ENCODE measurements at regions not wholly inside any gene's neighbourhood (a gene's known extent, or its start where the extent isn't known, plus 50 kb on each side); places are given as distances from the start of the nearest gene placed in this dataset.

DNA sequence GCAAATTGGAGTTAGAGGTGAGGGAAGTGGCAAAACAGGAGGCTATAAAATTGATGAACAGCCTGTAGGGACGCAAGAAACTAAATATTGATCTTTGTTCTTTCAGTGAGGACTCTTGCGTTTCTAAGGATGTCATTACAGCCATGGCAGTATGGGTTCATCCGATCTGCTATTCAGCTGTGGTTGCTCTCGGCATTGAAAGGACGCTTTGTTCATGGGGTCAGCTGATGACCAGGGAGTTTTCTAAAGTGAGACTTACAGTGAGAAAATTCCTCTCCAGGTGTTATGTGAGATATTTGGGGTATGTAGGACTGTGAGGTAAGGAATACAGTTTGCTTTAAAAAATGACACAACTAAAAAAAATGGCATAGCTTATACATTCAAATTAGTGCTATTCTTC lies 52.7 kb upstream of the PELI1 start:
- no peak overlapping the region for H3K4me3 ChIP-seq (ENCODE audit: low read depth, low read length)
- TF ChIP-seq CTCF (IDR thresholded peaks at IDR 0.05; ENCODE audit: insufficient read depth, low read length, severe bottlenecking) = no peak
- no peak for DNase-seq (ENCODE audit: low read depth)
- no peaks in the 10 kb centered on the region for H3K27me3 ChIP-seq (ENCODE audit: control insufficient read depth, insufficient read depth, low read length)
- FAIRE-seq = no peak
- no peaks in the 10 kb centered on the region for H3K36me3 ChIP-seq (ENCODE audit: control insufficient read depth, insufficient read depth, low read length)

GRCh38 chr2:64201151-64201550 lies 56.9 kb upstream of the PELI1 start:
- Histone ChIP-seq H3K36me3 (ENCODE audit: control insufficient read depth, insufficient read depth, low read length) (no peaks in the 10 kb centered on the region), H3K27me3 (ENCODE audit: control insufficient read depth, insufficient read depth, low read length) (no peaks in the 10 kb centered on the region), H3K4me3 (ENCODE audit: low read depth, low read length) (no peak overlapping the region)
- DNase-seq (ENCODE audit: low read depth) = no peak
- FAIRE-seq = no peak
- no peak for TF ChIP-seq CTCF (IDR thresholded peaks at IDR 0.05; ENCODE audit: insufficient read depth, low read length, severe bottlenecking)

DNA sequence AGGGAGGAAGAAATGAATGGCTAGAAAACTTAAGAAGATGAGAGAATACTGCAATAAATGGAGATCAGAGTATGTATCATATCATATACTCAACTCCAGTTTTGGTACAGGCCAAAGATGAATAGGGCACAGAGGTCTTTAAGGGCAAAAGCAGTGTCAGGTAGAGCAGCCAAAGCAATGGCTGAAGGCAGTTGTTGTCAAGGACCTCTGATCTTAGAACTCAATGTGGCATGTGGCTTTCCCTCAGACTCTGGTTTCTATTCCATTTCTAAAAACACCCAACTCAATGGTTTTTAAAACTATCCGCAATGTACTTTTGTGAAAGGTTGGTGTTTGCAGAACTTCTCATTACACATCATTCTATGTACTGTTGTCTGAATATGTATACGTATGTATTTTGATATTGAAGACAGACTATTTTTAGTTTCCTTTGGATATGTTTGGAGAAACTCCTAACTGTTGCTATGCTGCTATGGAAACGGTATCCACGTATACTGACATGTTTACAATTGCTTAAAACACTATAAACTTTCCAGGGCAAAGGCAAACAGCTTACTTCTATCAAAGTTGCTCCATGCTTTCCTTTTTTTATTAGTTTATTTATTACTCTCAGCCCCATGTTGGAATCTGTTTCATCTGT lies 58.1 kb upstream of the PELI1 start:
- FAIRE-seq (no peak), DNase-seq (ENCODE audit: low read depth) (peak; percentile 78)
- Histone ChIP-seq H3K27me3 (ENCODE audit: control insufficient read depth, insufficient read depth, low read length) (no peaks in the 10 kb centered on the region), H3K4me3 (ENCODE audit: low read depth, low read length) (no peak overlapping the region), H3K36me3 (ENCODE audit: control insufficient read depth, insufficient read depth, low read length) (no peaks in the 10 kb centered on the region)
- no peak for TF ChIP-seq CTCF (IDR thresholded peaks at IDR 0.05; ENCODE audit: insufficient read depth, low read length, severe bottlenecking)

- FAIRE-seq = no peak
- Histone ChIP-seq H3K36me3 (ENCODE audit: control insufficient read depth, insufficient read depth, low read length) (no peaks in the 10 kb centered on the region), H3K27me3 (ENCODE audit: control insufficient read depth, insufficient read depth, low read length) (no peaks in the 10 kb centered on the region), H3K4me3 (ENCODE audit: low read depth, low read length) (no peak overlapping the region)
- peak; percentile 50 for DNase-seq (ENCODE audit: low read depth)
- no peak for TF ChIP-seq CTCF (IDR thresholded peaks at IDR 0.05; ENCODE audit: insufficient read depth, low read length, severe bottlenecking)
Observed at GRCh38 chr2:64203131-64203857, 59.1 kb upstream of the PELI1 start.

DNA sequence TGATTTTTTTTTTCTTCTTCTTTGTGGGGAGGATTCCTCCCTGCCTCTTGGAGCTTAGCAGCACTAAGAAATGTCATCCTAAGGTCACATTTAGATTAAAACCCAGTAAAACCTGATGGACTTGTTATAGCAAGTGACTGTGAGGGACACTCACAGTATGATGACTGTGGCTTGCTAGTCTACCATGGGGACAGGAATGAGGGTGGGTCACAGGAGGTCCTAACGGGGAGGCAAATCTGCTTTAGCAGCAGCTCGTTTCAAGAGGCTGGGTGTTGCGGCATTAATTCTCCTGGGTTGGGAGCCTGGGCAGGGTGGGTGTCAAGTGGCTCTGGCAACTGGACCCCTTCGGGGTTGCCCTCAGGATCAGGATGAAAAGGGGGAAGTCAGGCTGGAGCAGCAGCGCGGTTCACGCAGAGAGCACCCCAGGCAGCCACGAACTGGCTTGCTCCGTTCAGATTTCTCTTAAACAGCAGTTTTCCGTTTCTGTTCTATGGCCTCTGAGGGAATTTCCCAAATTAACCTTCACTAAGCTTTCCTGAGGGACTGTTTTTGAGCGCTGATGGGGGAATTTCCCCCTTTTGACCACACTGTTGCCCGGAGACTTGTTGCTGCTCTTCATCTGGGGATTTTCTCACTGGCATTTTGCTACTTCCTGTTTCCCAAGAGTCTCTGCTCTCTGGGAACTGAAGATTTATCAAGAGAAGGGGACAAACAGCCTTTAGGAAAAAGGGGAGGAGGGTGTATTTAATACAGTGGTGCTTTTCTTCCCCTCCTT lies 59.8 kb upstream of the PELI1 start:
- no peaks in the 10 kb centered on the region for H3K36me3 ChIP-seq (ENCODE audit: control insufficient read depth, insufficient read depth, low read length)
- no peak overlapping the region for H3K4me3 ChIP-seq (ENCODE audit: low read depth, low read length)
- H3K27me3 ChIP-seq (ENCODE audit: control insufficient read depth, insufficient read depth, low read length) = no peaks in the 10 kb centered on the region
- FAIRE-seq (no peak), DNase-seq (ENCODE audit: low read depth) (peak; percentile 78)
- TF ChIP-seq CTCF (IDR thresholded peaks at IDR 0.05; ENCODE audit: insufficient read depth, low read length, severe bottlenecking) = no peak
